Pancreas (tissue), 10 donors: ENCODE measurements at regions not wholly inside any gene's neighbourhood (a gene's known extent, or its start where the extent isn't known, plus 50 kb on each side); places are given as distances from the start of the nearest gene placed in this dataset.

Experiments used
- ATAC-seq, 4 donors: fragments of 200-7000 bp; cut with Tn5 transposase; one replicate each; pipeline versions ENCODE4 v1.8.0 to v1.9.1; 2020; ENCODE audit warnings: mild to moderate bottlenecking in 4 of 4, moderate library complexity in 4 of 4
- DNase-seq, 6 donors: peaks; one replicate each; pipeline ENCODE4 v3.0.0-alpha.2; 2020
- FAIRE-seq: peaks from 2 replicates; lab custom pipeline; 2012; peaks lifted over from hg19 to GRCh38; lab: Jason Lieb, UNC
- H3K27ac ChIP-seq, 4 donors: fragments of 200-600 bp; sonication (generic); 1 replicate in 3 of 4; 2 replicates in 1 of 4; pipeline versions ENCODE4 v1.5.0 to v1.8.0; 2020
- H3K27me3 ChIP-seq, 4 donors: fragments of 200-600 bp; one replicate each; pipeline ENCODE4 v1.8.0; 2021
- H3K36me3 ChIP-seq, 3 donors: fragments of 200-600 bp; sonication (generic) in 1 of 3; one replicate each; pipeline versions ENCODE4 v1.5.0 to v1.8.0; 2020 to 2021
- H3K4me1 ChIP-seq, 3 donors: fragments of 200-600 bp; one replicate each; pipeline ENCODE4 v1.8.0; 2021
- H3K4me3 ChIP-seq, 4 donors: fragments of 200-600 bp; sonication (generic) in 2 of 4; one replicate each; pipeline versions ENCODE4 v1.5.0 to v1.8.0; 2020 to 2021
- H3K9me3 ChIP-seq, 4 donors: fragments of 200-600 bp; one replicate each; pipeline ENCODE4 v1.8.0; 2021
- WGBS, 2 donors: extraction: QIAGEN DNeasy Blood & Tissue Kit; methylation state at CpG; one replicate each; pipeline ENCODE4 v1.1.7; 2013; 5-methylcytosine and 5-hydroxymethylcytosine counted together
- intact Hi-C, 3 donors: fragments of 100-400 bp; cut with DNase I; formaldehyde crosslinking; loops; one replicate each; pipeline versions ENCODE4 v1.11.1 to v1.14.2; 2022
- TF ChIP-seq, protein P1 (sequence below), 4 donors: fragments of 200-600 bp; sonication (generic) in 3 of 4; IDR thresholded peaks; one replicate each; pipeline versions ENCODE4 v1.5.0 to v1.8.0; 2021; ENCODE audit warnings: antibody characterized with exemption in 4 of 4
- donor health status: healthy with polysubstance abuse.
- donor health status: DM: no; HTN: no; CAD: no; lungs with moderate emphysema.
- donor health status: DM: no; HTN: no; CAD: no.
- donor health status: control.
- donor health status: control.
- donor health status: Bipolar disorder and iron deficiency.
- donor health status: DM: yes; HTN: yes; CAD: no.
- donor health status: DM: no; HTN: no; CAD: no.
- donor health status: DM: no; HTN: no; CAD: no.
- donor health status: DM: yes; HTN: yes; CAD: no.

DNA sequence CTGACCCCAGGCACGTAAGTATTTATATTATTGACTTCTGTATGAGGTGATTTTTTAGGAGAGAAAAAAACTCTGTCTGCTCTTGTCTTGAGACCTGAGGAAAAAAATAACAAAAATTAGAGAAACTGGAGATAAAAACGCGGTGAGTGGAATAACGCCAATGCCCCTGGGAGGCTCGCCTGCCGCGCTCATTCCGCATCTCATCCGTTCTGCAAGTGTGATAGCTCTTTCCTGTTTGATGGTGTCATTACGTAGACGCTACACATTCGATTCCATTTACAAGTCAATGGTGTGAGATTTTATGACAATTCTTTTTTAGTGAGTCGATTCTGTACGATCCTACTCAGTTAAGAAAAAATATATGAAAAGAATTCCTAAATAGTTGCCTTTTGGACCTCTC is 194.3 kb upstream of the SMIM21 start:
- Histone ChIP-seq H3K4me1 (no peaks in the 10 kb centered on the region), H3K9me3 (no peaks in the 10 kb centered on the region), H3K27me3 (no peaks in the 10 kb centered on the region), H3K4me3 (no peak overlapping the region), H3K36me3 (no peaks in the 10 kb centered on the region), H3K27ac (no peak overlapping the region)
- ATAC-seq (no peak), FAIRE-seq (no peak), DNase-seq (no peak)
- 79 to 87% methylated on average over 14 of the region's 14 CpGs for WGBS, 2 donors
- TF ChIP-seq, protein P1, sequence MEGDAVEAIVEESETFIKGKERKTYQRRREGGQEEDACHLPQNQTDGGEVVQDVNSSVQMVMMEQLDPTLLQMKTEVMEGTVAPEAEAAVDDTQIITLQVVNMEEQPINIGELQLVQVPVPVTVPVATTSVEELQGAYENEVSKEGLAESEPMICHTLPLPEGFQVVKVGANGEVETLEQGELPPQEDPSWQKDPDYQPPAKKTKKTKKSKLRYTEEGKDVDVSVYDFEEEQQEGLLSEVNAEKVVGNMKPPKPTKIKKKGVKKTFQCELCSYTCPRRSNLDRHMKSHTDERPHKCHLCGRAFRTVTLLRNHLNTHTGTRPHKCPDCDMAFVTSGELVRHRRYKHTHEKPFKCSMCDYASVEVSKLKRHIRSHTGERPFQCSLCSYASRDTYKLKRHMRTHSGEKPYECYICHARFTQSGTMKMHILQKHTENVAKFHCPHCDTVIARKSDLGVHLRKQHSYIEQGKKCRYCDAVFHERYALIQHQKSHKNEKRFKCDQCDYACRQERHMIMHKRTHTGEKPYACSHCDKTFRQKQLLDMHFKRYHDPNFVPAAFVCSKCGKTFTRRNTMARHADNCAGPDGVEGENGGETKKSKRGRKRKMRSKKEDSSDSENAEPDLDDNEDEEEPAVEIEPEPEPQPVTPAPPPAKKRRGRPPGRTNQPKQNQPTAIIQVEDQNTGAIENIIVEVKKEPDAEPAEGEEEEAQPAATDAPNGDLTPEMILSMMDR (IDR thresholded peaks at IDR 0.05): no peak
- intact Hi-C loops: no loop called here

DNA sequence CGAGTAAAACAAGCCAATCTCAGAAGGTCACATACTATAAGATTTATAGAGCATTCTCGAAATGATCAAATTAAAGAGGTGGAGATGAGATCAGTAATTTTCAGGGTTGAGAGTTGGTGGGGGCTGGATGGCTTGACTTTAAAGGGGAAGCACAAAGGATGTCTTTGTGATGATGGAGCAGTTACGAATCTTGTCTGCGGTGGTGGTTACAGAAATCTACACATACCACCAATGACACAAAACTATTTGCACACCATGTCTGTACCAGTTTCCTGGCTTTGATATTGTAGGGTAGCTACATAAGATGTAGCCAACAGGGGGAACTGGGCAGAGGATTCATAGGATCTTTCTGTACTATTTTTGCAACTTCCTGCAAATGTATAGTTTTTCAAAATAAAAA is 190.6 kb upstream of the SMIM21 start:
- Histone ChIP-seq H3K36me3 (no peaks in the 10 kb centered on the region), H3K9me3 (no peaks in the 10 kb centered on the region), H3K4me1 (no peaks in the 10 kb centered on the region), H3K4me3 (no peak overlapping the region), H3K27ac (no peak overlapping the region), H3K27me3 (peaks cover 0 to 6% (median 0%) of the 10 kb centered on the region in 4 donors)
- WGBS, 2 donors: 67 to 82% methylated on average over 4 of the region's 4 CpGs
- TF ChIP-seq, protein P1 (IDR thresholded peaks at IDR 0.05): no peak
- FAIRE-seq: no peak
- DNase-seq: no peak
- intact Hi-C loops: no loop called here
- no peak for ATAC-seq

DNA sequence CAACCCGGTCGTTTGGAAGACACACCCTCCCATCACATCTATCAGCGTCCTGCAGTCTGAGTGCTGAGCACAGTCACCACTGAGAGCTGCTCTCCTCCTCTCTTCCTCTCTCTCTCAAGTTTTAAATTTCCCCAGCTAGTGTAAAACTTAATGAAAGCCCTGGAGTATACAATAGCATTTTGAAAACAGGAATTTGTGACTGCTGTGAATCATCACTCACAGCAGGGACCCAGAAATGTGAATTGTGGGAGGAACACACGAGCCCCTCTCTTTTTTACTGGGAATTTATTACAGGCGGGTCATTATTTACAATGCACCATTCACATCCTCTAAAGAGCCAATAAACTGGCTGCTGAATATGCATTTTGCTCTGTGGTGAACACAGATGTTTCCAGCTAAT is 185.0 kb upstream of the SMIM21 start:
- Histone ChIP-seq H3K4me3 (no peak overlapping the region), H3K9me3 (no peaks in the 10 kb centered on the region), H3K36me3 (no peaks in the 10 kb centered on the region), H3K27me3 (peaks cover 0 to 6% (median 0%) of the 10 kb centered on the region in 4 donors), H3K4me1 (no peaks in the 10 kb centered on the region), H3K27ac (no peak overlapping the region)
- DNase-seq (no peak), FAIRE-seq (no peak), ATAC-seq (no peak)
- TF ChIP-seq, protein P1 (IDR thresholded peaks at IDR 0.05): no peak
- intact Hi-C loops: no loop called here
- 20 to 31% methylated on average over 5 of the region's 5 CpGs for WGBS, 2 donors

DNA sequence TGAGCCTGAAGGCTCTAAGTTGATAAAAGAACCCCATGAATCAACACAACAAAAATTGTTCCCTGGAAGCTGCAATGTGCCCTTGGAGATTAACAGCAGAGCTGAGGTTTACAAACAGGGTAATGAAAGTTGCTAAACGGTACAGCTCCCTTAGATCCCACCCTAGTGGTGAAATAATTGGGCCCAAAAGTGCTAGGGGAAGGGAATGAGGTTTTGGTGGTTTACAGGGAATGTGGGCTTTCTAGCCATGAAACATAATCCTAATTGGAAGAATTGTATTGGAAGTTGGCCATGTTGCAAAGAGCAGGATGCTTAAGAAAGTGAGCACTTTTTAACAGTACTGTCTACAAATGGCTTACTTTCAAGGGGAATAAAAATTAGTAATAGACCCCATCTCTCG is 180.2 kb upstream of the SMIM21 start:
- Histone ChIP-seq H3K27me3 (no peaks in the 10 kb centered on the region), H3K4me3 (no peak overlapping the region), H3K4me1 (no peaks in the 10 kb centered on the region), H3K27ac (no peak overlapping the region), H3K9me3 (no peaks in the 10 kb centered on the region), H3K36me3 (no peaks in the 10 kb centered on the region)
- TF ChIP-seq, protein P1 (IDR thresholded peaks at IDR 0.05): no peak
- no peak for ATAC-seq
- FAIRE-seq: no peak
- WGBS, 2 donors: 34 to 45% methylated on average over 2 of the region's 2 CpGs
- DNase-seq: no peak
- intact Hi-C loops: no loop called here

DNA sequence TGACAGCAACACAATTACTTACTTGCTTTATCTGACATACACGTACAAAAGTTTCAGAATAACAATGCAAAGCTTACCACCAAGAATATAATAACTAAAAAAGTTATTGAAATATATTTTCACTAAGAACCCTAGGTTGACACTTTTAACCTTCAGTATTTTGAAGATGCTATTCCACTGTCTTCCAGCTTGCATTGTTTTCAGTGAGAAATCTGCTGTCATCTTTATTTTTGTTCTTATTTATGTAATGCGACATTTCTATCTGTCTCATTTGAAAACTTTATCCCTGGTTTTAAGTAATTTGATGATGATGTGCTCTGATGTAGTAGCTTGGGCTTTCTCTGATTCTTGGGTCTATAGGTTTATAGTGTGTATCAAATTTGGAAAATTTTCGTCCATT is 165.0 kb upstream of the SMIM21 start:
- H3K27ac ChIP-seq: no peak overlapping the region
- no peak for DNase-seq
- TF ChIP-seq, protein P1 (IDR thresholded peaks at IDR 0.05): no peak
- 59 to 84% methylated on average over 3 of the region's 3 CpGs for WGBS, 2 donors
- intact Hi-C loops: no loop called here
- H3K4me1 ChIP-seq: no peaks in the 10 kb centered on the region
- no peaks in the 10 kb centered on the region for H3K36me3 ChIP-seq
- no peak for ATAC-seq
- no peak overlapping the region for H3K4me3 ChIP-seq
- peaks cover 0 to 3% (median 0%) of the 10 kb centered on the region in 4 donors for H3K9me3 ChIP-seq
- H3K27me3 ChIP-seq: no peaks in the 10 kb centered on the region
- FAIRE-seq: no peak
